Head of caudate nucleus (tissue), 42 donors: ENCODE measurements at regions not wholly inside any gene's neighbourhood (a gene's known extent, or its start where the extent isn't known, plus 50 kb on each side); places are given as distances from the start of the nearest gene placed in this dataset.
"Not testable (repeated sequence)": the region's sequence is repeated elsewhere in the genome, so short reads cannot be mapped to it uniquely, and the experiment has no call there.

Experiments
- DNase-seq, 42 donors: peaks; one replicate each; pipeline versions ENCODE4 v3.0.0 to v3.0.0-alpha.2; 2020 to 2021; ENCODE audit warnings: mixed read lengths in 7 of 42
- intact Hi-C: fragments of 100-400 bp; cut with DNase I; formaldehyde crosslinking; loops from one replicate; pipeline ENCODE4 v1.15.0; 2022

DNA sequence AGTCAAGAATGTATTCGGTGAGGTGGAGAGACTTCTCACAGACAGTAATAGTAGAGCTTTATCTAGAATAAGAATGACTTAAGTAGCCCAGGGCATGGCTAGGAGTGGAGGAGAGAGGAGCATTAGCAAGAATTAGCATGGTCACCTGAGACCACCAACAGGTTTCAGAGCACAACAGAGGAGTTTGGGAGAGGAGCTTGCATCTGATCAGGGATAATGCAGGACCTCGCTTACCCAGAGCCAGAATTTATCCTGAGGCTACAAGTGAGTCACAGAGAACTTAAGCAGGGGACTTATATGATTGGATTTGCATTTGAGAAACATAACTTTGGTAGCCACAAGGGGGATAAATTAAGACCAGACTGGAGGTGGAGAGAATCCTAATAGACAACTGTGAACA is 102.1 kb upstream of the FNDC3A start:
- intact Hi-C loops = no loop called here
- DNase-seq = no peak

DNA sequence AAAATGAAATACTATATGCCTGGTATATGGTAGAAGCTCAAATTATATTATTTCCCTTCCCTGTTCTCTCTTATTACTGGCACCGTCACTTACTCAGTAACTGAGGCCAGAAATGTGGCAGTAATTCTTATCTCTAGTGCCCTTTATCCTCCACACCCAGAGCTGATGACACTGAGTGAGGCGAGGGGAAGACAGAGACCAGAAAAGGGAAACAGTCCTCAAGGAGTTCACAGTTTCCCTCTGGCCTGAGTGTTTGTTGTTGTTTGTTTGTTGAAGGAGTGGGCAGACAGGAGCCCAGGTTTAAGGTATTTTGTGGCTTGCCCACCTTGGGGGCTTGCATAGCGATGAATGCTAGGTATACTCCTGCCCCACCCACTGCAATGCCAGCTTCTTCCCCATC is 101.5 kb upstream of the FNDC3A start:
- DNase-seq = no peak

DNA sequence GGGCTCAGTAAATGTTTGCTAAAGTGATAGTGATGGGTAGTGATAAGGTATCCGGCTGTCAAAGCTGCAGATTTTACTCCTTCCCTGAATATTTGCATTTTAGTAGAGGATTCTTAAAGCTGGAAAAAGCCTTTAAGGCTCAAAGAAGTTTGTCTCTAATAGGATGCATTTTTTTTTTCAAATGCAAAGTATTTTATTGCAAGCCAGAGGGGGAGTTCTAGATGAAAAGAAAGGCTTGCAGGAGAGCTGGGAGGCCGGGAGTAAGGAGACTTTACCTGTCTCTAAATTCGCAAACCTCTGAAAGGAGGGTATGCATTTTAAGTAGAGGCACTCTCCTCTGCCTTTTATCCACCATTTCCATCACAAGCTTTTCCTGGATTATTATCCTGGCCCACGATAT is 100.7 kb upstream of the FNDC3A start:
- no peak for DNase-seq

More for the DNA sequence above, 101.5 kb upstream of the FNDC3A start:
- intact Hi-C loops = no loop called here

DNA sequence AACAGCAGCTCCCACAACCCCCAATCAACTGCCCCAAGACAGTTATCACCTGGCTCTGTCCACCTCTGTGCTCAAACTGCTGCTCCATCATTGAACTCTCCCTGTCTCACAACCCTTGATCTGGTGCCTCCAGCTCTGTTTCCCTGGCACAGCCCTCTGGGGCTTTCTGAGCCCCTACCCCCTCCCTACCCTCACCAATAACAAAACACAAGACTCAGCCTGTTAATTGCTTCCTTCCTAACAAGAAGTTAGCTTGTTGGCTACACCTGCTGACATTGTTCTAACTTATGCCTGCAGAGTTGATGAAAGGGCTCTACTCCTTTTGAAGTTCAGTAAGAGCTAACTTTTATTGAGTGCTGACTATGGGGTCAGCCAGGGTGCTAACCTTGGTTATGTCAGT is 99.4 kb upstream of the FNDC3A start:
- intact Hi-C loops = no loop called here
- no peak for DNase-seq

More for the DNA sequence above, 100.7 kb upstream of the FNDC3A start:
- intact Hi-C loops = no loop called here

DNA sequence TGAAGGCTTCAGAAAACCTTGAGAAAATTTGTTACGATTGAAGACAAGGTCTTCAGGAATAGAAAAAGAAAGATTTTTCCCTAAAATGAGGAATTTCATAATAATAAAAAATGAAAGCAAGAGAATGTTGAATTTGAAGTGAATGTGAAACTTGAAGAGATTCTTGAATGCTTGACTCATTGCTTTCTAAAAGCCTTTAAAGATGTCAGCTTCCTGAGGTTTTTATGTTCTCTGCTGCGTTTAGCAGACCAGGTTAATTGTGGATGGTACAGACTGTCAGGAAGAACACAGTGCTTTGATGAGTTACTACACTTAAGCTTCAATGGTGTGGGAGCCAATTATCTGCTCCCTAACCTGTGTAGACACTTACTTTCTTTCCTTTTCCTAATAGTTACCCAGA is 96.3 kb upstream of the FNDC3A start:
- no peak for DNase-seq
- intact Hi-C loops = no loop called here

DNA sequence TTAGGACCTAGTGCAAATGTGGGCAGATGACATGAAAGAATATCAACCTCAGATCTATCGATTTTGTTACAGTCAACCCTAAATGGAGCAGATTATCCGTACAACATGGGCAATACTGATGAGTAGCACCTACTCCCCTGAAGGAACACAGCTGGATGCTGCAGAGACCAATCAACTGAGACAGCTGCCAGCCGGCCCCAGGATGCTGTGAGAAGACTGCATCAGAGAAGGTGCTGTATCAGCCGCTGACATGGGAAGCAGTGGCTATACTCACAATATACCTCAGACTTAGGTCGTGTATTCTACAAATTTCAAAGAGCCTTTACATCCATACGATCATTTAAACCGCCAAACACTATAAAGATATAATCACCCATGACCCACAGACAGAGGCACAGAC is 95.9 kb upstream of the FNDC3A start:
- no peak for DNase-seq
- intact Hi-C loops = no loop called here

DNA sequence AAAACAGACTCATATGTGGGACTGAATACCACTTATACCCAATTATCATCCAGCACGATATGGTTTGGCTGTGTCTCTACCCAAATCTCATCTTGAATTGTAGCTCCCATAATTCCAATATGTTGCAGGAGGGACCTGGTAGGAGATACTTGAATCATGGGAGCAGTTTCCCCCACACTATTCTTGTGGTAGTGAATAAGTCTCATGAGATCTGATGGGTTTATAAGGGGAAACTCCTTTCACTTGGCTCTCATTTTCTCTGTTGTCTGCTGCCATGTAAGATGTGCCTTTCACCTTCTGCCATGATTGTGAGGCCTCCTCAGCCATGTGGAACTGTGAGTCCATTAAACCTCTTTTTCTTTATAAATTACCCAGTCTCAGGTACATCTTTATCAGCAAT is 91.9 kb upstream of the FNDC3A start:
- intact Hi-C loops, DNase-seq: not testable (repeated sequence)

DNA sequence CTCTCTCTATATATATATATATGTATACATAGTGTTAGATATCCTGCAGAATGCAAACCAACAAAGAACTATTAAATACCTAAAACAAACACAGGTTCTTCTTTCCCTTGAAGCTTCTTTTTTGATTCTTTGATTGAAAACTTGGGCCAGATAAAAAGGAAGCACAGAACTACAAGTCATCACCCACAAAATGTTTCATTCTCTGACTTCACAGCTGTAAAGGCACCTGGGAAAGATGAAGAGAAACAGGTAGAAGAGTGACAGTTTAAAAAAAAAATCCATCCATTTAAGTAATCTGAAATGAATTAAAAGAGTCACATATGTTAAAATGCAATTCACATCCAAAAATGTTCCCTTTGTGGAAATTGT is 90.7 kb upstream of the FNDC3A start:
- no peak for DNase-seq
- intact Hi-C loops = no loop called here

DNA sequence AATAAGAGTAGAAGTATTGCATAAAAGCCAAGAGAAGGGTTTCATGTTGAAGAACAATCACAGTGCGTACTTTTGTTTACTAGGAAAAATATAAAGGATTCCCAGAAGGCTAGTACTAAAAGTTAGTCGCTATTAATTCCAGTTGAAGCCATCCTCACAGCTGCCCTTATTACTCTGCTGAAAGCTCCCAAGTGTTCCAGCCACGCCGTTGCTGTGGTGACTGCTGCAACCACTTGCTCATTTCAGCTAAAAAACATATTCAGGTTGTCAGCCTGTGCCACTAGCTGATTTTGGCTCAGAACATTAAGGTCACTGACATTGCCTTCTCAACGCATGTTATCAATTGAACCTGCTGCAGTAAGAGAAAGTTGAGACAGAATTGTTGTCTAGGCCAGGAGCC is 87.1 kb upstream of the FNDC3A start:
- no peak for DNase-seq
- intact Hi-C loops = no loop called here

DNA sequence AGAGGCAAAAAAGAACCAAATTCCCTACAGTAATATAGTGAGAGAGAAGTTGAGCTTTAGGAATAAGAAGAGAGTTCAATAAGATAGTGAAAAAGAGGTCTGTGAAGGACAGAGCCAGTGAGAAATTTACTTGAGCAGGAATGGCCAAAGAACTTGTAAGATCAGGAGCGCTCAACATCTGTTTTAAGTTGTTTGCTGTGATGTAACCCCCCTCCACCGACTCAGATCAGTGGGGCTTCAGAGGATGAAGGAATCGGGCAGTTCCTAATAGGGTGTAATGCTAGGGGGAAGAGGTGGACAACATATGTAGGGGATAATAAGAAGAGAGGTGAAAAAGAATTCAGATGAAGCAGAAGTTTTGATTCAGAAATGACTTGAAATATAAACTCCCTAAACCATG is 85.3 kb upstream of the FNDC3A start:
- intact Hi-C loops = no loop called here
- no peak for DNase-seq

DNA sequence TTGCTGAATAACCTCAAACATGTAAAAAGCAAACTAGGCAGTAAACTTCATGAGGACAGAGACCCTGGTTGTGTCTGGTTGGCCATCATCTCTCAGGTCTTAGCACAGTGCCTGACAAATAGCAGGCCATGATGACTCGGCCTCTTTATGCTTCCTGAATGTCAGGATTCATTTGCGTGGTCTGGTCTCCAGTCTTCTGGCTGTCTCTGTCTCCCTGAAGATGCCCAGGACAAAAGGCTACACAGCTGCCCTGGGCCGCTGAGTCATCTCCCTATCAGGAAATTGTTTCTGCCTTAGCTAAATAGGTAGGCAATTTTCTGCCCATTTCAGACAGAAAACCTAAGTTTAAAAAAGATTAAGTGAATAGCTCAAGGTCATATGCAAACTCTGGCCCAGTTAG is 84.1 kb upstream of the FNDC3A start:
- DNase-seq = no peak
- intact Hi-C loops = no loop called here

DNA sequence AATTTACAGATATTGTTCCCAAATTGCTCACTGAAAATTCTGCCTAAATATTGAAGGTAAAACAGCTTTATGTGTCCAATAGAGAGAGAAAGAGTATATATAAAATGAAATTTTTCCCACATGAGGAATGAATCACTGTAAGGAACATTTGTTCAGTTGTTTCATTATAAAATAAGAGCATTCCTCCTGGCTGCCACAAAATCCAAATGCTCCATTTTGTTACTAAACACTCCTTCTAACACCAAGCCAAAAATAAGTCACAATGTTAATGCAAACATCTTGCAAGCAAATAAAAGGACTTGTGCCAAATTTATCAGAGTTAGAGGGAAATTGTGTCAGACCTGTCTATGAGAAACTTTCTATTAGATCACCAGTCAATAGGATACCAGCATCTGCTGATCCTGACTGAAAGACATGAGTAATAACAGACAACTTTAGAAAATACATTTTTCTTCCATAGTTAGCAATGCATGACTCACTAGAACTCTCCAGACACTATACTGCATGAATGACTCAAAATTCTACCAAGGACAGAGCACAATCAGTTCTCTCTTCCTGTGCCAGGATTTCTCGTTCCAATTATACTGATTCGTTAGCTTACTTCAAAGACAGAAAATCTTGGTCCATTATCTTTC is 83.5 kb upstream of the FNDC3A start:
- intact Hi-C loops = no loop called here
- no peak for DNase-seq

DNA sequence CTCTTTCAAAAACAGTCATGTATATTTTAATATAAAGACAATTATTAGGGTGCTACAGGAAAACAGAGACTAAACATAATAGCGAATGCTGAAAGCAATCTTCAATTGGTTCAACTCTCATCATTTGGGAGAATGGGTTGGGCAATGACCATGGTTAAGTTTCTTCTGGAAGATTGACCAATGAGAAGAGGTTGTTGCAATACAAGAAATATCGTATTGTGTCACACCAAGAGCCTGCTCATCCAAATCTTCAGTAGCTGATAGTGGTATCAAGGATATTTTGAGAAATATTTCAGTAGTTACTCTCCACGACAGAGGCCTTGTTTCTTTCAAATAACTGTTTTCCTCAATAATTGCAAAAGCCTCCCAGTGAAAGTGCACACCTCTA is 83.0 kb upstream of the FNDC3A start:
- DNase-seq = no peak
- intact Hi-C loops = no loop called here

DNA sequence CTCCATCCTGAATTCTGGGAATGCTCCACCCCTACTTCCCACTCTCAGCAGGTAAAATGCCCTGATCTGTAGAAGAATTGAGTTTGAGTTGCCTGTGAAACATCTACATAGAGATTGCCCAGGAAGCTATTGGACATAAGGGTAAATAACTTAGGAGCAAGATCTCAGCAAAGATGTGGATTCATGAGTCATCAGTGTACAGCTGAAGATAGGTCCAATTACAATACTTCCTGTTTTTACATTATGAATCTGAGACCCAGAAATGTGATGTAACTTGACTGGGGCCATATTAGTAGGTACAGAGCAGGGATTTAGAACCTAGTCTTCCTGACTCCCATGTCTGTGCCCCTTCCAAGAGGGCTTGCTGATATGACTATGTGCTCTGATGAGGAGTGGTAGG is 79.4 kb upstream of the FNDC3A start:
- intact Hi-C loops = no loop called here
- DNase-seq = no peak

DNA sequence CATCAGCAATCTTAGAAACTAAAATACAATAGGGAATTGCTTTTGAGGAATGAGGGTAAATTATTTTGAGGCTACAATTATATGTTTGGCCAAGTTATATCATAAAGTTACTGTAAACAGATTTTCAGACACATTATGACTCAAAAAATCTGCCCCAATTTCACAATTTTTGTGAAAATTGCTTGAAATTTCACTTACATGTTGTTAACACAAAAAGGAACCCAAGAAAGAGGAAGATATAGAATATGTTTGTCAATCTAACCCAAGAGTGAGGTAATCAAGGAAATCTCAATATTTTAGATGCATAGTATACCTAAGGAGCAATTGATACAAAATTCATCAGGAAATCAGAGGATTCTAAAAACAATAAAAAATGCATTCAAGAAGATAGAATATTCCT is 73.9 kb upstream of the FNDC3A start:
- intact Hi-C loops = no loop called here
- DNase-seq = no peak

DNA sequence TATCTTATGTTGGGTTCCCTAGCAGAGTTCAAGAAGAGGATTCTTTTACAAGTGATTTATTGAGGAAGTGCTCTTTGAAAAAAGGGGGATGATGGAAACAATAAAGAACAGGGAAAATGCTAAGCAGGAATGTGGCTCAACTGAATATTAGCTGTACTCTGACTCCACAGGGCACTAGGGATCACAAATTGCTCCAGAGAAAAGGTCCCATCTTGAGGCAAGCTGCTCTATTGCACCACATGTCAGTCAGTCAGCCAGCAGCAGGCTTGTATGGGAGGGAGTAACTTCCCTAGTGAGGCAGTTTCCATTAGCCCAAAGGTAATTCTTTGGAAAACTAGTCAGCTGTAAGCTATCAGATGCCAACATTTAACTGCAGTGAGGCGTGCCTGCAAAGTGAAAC is 73.3 kb upstream of the FNDC3A start:
- intact Hi-C loops = no loop called here
- DNase-seq = no peak

DNA sequence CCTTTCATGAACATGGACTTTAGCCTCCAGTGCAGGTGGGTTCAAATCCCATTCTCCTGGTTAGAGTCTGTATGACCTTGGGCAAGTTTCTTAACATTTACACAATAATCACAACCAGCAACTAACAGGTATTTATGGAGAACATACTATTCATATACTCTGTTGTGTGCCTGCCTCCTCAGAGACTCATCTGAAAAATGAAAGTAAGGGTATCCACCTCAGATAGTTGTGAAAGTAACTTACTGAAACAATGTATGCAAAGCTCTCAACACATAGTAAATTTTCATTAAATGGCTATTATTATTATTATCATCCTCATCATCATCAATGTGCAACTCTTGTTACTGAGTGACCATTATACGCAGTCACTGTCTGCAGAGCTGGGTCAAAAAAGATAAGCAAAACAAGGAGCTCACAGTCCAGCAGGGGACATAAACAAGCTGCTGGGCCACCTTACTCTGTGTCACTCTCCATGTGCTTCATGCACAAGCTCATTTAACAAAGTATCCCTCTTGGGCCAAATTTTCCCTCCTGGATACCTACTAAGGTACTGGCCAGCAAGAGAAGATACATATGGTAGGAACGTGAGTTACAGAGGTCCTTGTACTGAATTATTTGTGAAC is 70.9 kb upstream of the FNDC3A start:
- intact Hi-C loops = no loop called here

DNA sequence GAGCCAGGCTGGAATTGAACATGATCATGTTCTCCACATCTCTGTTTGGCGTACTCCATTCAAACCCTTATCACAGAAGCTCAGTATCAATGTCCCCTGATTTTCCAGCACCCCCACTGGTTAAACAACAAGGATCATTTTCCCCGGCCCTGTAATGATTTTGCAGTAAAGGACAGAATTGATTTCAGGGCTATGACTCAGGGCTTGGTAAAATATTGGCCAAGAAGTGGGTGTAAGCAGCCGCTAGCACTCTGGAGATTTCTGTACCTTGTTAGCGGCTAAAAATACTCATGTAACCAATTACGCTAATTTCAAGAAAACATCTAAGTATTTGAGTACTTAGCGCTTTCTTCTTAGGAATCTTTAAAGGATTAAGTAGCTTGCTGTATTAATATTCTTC is 69.5 kb upstream of the FNDC3A start:
- no peak for DNase-seq

More for the DNA sequence above, 70.9 kb upstream of the FNDC3A start:
- no peak for DNase-seq

DNA sequence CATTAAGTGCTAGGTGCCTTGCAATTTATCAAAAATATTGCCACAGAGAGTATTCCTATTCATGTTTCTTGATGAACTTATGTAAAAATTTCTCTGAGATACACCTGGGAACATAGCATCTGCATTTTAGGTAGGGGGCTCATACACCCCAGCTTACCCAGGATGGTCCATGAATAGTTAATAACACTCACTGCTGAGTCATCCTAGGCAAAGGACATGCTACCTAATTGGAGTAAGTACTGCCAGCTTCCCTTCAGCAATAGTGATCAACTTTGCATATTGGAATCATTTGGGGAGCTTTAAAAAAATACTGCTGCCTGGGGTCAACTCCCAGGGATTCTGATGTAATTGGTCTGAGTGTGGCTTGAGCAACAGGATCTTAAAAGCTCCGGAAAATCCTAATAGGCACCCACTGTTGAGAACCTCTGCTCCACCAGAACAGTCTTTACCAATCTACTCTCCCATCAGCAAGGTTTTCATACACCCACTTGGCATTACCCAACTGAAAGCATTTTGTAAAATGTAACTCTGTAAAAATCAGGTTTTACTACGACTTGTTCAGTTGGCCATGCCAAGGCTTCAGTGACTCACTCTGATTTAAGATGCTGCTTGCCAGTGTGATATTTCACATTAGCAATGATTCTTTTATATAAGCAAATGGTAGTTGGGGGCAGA is 67.2 kb upstream of the FNDC3A start:
- intact Hi-C loops = no loop called here
- DNase-seq = no peak

More for the DNA sequence above, 69.5 kb upstream of the FNDC3A start:
- intact Hi-C loops = no loop called here

DNA sequence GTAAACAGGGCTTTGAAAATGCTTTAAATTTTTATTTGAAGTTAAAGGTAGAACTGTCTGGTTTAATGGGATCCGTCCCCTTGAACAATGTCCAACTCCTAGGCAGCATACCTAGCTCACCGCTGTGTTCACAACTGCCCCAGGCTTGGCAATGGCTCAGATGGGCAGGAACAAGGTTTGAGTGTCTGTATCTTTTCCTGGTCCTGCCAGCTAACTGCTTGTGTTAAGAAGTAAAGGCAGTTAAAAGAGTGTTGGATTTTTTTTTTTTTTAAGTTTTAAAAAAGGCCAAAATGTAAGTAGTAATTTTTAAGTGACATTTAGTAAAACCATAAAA is 66.7 kb upstream of the FNDC3A start:
- intact Hi-C loops = no loop called here
- no peak for DNase-seq

DNA sequence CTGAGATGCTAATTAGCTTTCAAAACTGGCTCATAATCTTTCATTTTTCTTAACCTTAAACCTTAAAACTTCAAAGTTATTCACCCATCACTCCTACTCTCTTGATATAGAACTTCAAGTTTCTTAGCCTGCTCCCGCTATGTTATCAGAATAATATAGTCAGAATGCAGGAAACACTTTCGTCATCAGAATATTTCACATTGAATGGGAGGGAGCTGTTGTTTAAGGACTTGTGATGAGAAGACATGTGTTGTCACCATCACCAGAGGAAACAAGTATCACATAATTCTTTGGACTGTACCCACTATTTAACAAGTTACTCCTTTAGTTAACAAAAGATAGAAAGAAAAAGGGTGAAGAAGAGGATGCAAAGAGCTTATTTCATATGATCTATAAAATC is 65.0 kb upstream of the FNDC3A start:
- no peak for DNase-seq
- intact Hi-C loops = no loop called here
